ENCODE measurements at regions not wholly inside any gene's neighbourhood (a gene's known extent, or its start where the extent isn't known, plus 50 kb on each side); places are given as distances from the start of the nearest gene placed in this dataset.

DNA sequence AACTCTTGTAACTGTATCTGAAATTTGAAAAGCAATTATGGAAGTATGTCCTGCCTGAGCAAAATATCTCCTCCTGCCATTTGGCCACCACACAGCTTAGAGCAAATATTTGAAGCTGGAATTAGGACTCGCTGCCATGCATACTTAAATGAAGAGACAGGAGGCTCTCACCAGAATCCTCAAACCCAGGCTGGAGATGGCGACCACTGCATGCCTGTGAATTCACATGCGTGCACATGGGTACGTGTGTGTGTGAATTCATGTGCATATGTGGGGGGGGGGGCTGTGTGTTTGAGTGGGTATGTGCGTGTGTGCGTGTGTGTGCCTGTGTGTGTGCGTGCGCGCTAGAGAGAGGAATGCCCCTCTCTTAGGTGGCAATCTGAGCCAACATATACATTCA is 84.1 kb upstream of the IRX1 start:
- no peak for TF ChIP-seq JUN (IDR thresholded peaks at IDR 0.05)
- TF ChIP-seq BHLHE40 (IDR thresholded peaks at IDR 0.05; ENCODE audit: low read depth, low read length) = no peak
- no peak for TF ChIP-seq POLR2A (IDR thresholded peaks at IDR 0.05; ENCODE audit: low read length)
- TF ChIP-seq, protein P1, sequence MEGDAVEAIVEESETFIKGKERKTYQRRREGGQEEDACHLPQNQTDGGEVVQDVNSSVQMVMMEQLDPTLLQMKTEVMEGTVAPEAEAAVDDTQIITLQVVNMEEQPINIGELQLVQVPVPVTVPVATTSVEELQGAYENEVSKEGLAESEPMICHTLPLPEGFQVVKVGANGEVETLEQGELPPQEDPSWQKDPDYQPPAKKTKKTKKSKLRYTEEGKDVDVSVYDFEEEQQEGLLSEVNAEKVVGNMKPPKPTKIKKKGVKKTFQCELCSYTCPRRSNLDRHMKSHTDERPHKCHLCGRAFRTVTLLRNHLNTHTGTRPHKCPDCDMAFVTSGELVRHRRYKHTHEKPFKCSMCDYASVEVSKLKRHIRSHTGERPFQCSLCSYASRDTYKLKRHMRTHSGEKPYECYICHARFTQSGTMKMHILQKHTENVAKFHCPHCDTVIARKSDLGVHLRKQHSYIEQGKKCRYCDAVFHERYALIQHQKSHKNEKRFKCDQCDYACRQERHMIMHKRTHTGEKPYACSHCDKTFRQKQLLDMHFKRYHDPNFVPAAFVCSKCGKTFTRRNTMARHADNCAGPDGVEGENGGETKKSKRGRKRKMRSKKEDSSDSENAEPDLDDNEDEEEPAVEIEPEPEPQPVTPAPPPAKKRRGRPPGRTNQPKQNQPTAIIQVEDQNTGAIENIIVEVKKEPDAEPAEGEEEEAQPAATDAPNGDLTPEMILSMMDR (IDR thresholded peaks at IDR 0.05) = no peak
- TF ChIP-seq, protein P2, sequence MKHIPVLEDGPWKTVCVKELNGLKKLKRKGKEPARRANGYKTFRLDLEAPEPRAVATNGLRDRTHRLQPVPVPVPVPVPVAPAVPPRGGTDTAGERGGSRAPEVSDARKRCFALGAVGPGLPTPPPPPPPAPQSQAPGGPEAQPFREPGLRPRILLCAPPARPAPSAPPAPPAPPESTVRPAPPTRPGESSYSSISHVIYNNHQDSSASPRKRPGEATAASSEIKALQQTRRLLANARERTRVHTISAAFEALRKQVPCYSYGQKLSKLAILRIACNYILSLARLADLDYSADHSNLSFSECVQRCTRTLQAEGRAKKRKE (CRISPR knock-in tag; IDR thresholded peaks at IDR 0.05; ENCODE audit: low read depth) = no peak
- TF ChIP-seq, protein P3, sequence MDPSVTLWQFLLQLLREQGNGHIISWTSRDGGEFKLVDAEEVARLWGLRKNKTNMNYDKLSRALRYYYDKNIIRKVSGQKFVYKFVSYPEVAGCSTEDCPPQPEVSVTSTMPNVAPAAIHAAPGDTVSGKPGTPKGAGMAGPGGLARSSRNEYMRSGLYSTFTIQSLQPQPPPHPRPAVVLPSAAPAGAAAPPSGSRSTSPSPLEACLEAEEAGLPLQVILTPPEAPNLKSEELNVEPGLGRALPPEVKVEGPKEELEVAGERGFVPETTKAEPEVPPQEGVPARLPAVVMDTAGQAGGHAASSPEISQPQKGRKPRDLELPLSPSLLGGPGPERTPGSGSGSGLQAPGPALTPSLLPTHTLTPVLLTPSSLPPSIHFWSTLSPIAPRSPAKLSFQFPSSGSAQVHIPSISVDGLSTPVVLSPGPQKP (IDR thresholded peaks at IDR 0.05; ENCODE audit: low read depth, low read length) = no peak
- no peak for TF ChIP-seq ESRRA (IDR thresholded peaks at IDR 0.05; ENCODE audit: borderline replicate concordance, low read length)
- no peak for TF ChIP-seq SMC3 (IDR thresholded peaks at IDR 0.05)

All from A549 (cell line).